ENCODE measurements at regions not wholly inside any gene's neighbourhood (a gene's known extent, or its start where the extent isn't known, plus 50 kb on each side); places are given as distances from the start of the nearest gene placed in this dataset.

DNA sequence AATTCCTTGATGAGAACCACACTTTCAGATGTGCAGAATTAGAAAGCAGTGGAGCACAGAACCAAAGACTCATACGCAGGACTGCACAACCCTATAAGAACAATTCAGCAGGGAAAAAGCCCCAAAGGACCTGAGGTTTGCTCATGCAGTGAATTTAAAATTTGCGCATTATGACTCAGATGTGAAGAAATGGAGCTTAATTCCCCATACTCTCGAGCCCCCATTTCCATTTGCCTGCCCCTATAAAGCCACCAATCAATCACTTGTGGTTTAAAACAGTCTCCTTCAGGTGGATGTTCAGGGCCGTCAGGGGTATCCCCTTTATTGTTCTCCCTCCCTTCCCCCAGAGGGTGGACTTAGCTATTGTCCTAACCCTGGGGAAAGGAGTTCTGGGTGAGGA lies 221.2 kb downstream of the IGSF11 start:
- Histone ChIP-seq H2AFZ (no peak overlapping the region), H3F3A (ENCODE audit: insufficient read depth) (0 out of 2 replicates have a peak, but pooled peaks cover 5% of the 10 kb centered on the region), H3K9me2 (ENCODE audit: insufficient read depth) (no peaks in the 10 kb centered on the region), H3K36me3 (ENCODE audit: low read depth) (no peaks in the 10 kb centered on the region), H3K4me3 (no peak overlapping the region), H3K27me3 (replicated peaks; ENCODE audit: insufficient read depth) (no peaks in the 10 kb centered on the region), H3K4me2 (ENCODE audit: unreplicated experiment) (no peak overlapping the region), H3K79me2 (ENCODE audit: insufficient read depth) (no peaks in the 10 kb centered on the region), H3K9me3 (ENCODE audit: low read depth) (no peaks in the 10 kb centered on the region), H3K9ac (no peak overlapping the region), H4K20me1 (ENCODE audit: insufficient read depth) (no peaks in the 10 kb centered on the region), H3K27ac (no peak overlapping the region), H3K4me1 (ENCODE audit: insufficient read depth) (peaks cover 7% of the 10 kb centered on the region)
- in situ Hi-C loops (cut with MboI), result no loop called here
- 42 to 47% methylated on average over 4 of the region's 4 CpGs for WGBS, 2 experiments (ENCODE audit: low coverage in 1 of 2, low lambda C conversion rate in 2 of 2, missing lambda C conversion rate in 2 of 2)
- TF ChIP-seq EZH2 (IDR thresholded peaks at IDR 0.05; ENCODE audit: insufficient read depth, poor library complexity, severe bottlenecking) (no peak), EZH2phosphoT487 (IDR thresholded peaks at IDR 0.05; ENCODE audit: insufficient read depth, low read depth) (no peak)
- DNase-seq, result no peak

GRCh38 chr3:118817748-118818165 lies 216.9 kb downstream of the IGSF11 start:
- H3K4me3 ChIP-seq, result no peak overlapping the region
- H3K79me2 ChIP-seq (ENCODE audit: insufficient read depth), result no peaks in the 10 kb centered on the region
- H4K20me1 ChIP-seq (ENCODE audit: insufficient read depth), result no peaks in the 10 kb centered on the region
- no peak overlapping the region for H3K4me2 ChIP-seq (ENCODE audit: unreplicated experiment)
- 0 out of 2 replicates have a peak, but pooled peaks cover 5% of the 10 kb centered on the region for H3F3A ChIP-seq (ENCODE audit: insufficient read depth)
- TF ChIP-seq EZH2phosphoT487 (IDR thresholded peaks at IDR 0.05; ENCODE audit: insufficient read depth, low read depth), result no peak
- peak overlapping the region; percentile 66 for H2AFZ ChIP-seq
- in situ Hi-C loops (cut with MboI), result no loop called here
- H3K9me2 ChIP-seq (ENCODE audit: insufficient read depth), result no peaks in the 10 kb centered on the region
- DNase-seq, result peak; percentile 74
- no peaks in the 10 kb centered on the region for H3K27me3 ChIP-seq (replicated peaks; ENCODE audit: insufficient read depth)
- H3K9me3 ChIP-seq (ENCODE audit: low read depth), result no peaks in the 10 kb centered on the region
- H3K27ac ChIP-seq, result peak overlapping the region; percentile 68
- H3K36me3 ChIP-seq (ENCODE audit: low read depth), result no peaks in the 10 kb centered on the region
- peaks cover 13% of the 10 kb centered on the region for H3K4me1 ChIP-seq (ENCODE audit: insufficient read depth)
- peak overlapping the region; percentile 54 for H3K9ac ChIP-seq
- 19 to 20% methylated on average over 5 of the region's 5 CpGs for WGBS, 2 experiments (ENCODE audit: low coverage in 1 of 2, low lambda C conversion rate in 2 of 2, missing lambda C conversion rate in 2 of 2)

DNA sequence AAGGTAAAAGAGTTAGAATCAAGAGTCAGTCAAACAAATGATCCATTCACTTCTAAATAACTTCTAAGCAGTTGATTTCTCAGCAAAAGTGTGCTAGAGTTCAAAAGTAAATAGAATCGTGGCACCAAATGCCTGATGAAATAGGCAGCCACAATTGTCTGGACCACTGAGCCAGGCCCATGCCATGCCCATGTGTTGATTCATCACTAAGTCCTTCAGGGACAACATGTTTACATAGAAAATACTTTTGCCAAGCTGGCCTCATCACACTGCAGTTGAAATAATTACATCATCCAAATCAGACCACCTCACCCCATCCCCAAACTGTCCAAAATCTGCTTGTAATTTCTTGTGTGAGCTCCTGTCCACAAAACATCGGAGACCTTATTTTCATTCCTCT lies 216.3 kb downstream of the IGSF11 start:
- Histone ChIP-seq H3K4me3 (no peak overlapping the region), H2AFZ (peak overlapping the region; percentile 66), H3K27ac (peak overlapping the region; percentile 68), H3K27me3 (replicated peaks; ENCODE audit: insufficient read depth) (no peaks in the 10 kb centered on the region), H3K79me2 (ENCODE audit: insufficient read depth) (no peaks in the 10 kb centered on the region), H3K9me3 (ENCODE audit: low read depth) (no peaks in the 10 kb centered on the region), H3K9ac (peak overlapping the region; percentile 54), H3K36me3 (ENCODE audit: low read depth) (no peaks in the 10 kb centered on the region), H3F3A (ENCODE audit: insufficient read depth) (0 out of 2 replicates have a peak, but pooled peaks cover 5% of the 10 kb centered on the region), H3K4me1 (ENCODE audit: insufficient read depth) (peaks cover 13% of the 10 kb centered on the region), H3K9me2 (ENCODE audit: insufficient read depth) (no peaks in the 10 kb centered on the region), H4K20me1 (ENCODE audit: insufficient read depth) (no peaks in the 10 kb centered on the region), H3K4me2 (ENCODE audit: unreplicated experiment) (no peak overlapping the region)
- in situ Hi-C loops (cut with MboI), result no loop called here
- TF ChIP-seq EZH2 (IDR thresholded peaks at IDR 0.05; ENCODE audit: insufficient read depth, poor library complexity, severe bottlenecking) (no peak), EZH2phosphoT487 (IDR thresholded peaks at IDR 0.05; ENCODE audit: insufficient read depth, low read depth) (no peak)
- 20 to 36% methylated on average over 2 of the region's 2 CpGs for WGBS, 2 experiments (ENCODE audit: low coverage in 1 of 2, low lambda C conversion rate in 2 of 2, missing lambda C conversion rate in 2 of 2)
- peak; percentile 72 for DNase-seq

GRCh38 chr3:118823626-118824025 lies 211.0 kb downstream of the IGSF11 start:
- Histone ChIP-seq H3K27ac (no peak overlapping the region), H3K9me2 (ENCODE audit: insufficient read depth) (no peaks in the 10 kb centered on the region), H3K9me3 (ENCODE audit: low read depth) (no peaks in the 10 kb centered on the region)

GRCh38 chr3:118827446-118827845 lies 207.2 kb downstream of the IGSF11 start:
- Histone ChIP-seq H3K27me3 (replicated peaks; ENCODE audit: insufficient read depth) (no peaks in the 10 kb centered on the region), H2AFZ (no peak overlapping the region), H3K9ac (no peak overlapping the region), H3K9me3 (ENCODE audit: low read depth) (no peaks in the 10 kb centered on the region), H3K36me3 (ENCODE audit: low read depth) (no peaks in the 10 kb centered on the region), H4K20me1 (ENCODE audit: insufficient read depth) (no peaks in the 10 kb centered on the region), H3K4me1 (ENCODE audit: insufficient read depth) (no peaks in the 10 kb centered on the region), H3K4me3 (no peak overlapping the region), H3K79me2 (ENCODE audit: insufficient read depth) (no peaks in the 10 kb centered on the region), H3K9me2 (ENCODE audit: insufficient read depth) (no peaks in the 10 kb centered on the region), H3F3A (ENCODE audit: insufficient read depth) (no peaks in the 10 kb centered on the region), H3K27ac (no peak overlapping the region), H3K4me2 (ENCODE audit: unreplicated experiment) (no peak overlapping the region)
- in situ Hi-C loops (cut with MboI), result no loop called here
- 38 to 40% methylated on average over 3 of the region's 3 CpGs for WGBS, 2 experiments (ENCODE audit: low coverage in 1 of 2, low lambda C conversion rate in 2 of 2, missing lambda C conversion rate in 2 of 2)
- no peak for DNase-seq
- TF ChIP-seq EZH2phosphoT487 (IDR thresholded peaks at IDR 0.05; ENCODE audit: insufficient read depth, low read depth), result no peak
- TF ChIP-seq EZH2 (IDR thresholded peaks at IDR 0.05; ENCODE audit: insufficient read depth, poor library complexity, severe bottlenecking), result no peak

More at GRCh38 chr3:118823626-118824025, 211.0 kb downstream of the IGSF11 start:
- TF ChIP-seq EZH2 (IDR thresholded peaks at IDR 0.05; ENCODE audit: insufficient read depth, poor library complexity, severe bottlenecking) (no peak), EZH2phosphoT487 (IDR thresholded peaks at IDR 0.05; ENCODE audit: insufficient read depth, low read depth) (no peak)
- no peak overlapping the region for H3K9ac ChIP-seq
- H3K36me3 ChIP-seq (ENCODE audit: low read depth), result no peaks in the 10 kb centered on the region
- H3K4me2 ChIP-seq (ENCODE audit: unreplicated experiment), result no peak overlapping the region
- in situ Hi-C loops (cut with MboI), result no loop called here
- peaks cover 4% of the 10 kb centered on the region; the same call in 1 of the 2 replicates for H3K4me1 ChIP-seq (ENCODE audit: insufficient read depth)
- no peak overlapping the region for H3K4me3 ChIP-seq
- H3K79me2 ChIP-seq (ENCODE audit: insufficient read depth), result no peaks in the 10 kb centered on the region
- no peaks in the 10 kb centered on the region for H4K20me1 ChIP-seq (ENCODE audit: insufficient read depth)
- DNase-seq, result no peak
- no peaks in the 10 kb centered on the region for H3K27me3 ChIP-seq (replicated peaks; ENCODE audit: insufficient read depth)
- H2AFZ ChIP-seq, result no peak overlapping the region
- no peaks in the 10 kb centered on the region for H3F3A ChIP-seq (ENCODE audit: insufficient read depth)
- WGBS, 2 experiments (ENCODE audit: low coverage in 1 of 2, low lambda C conversion rate in 2 of 2, missing lambda C conversion rate in 2 of 2), result 2 to 9% methylated on average over 2 of the region's 2 CpGs

All from GM23248 (cell line).